Sigmoid colon (tissue), 3 donors: ENCODE measurements at regions not wholly inside any gene's neighbourhood (a gene's known extent, or its start where the extent isn't known, plus 50 kb on each side); places are given as distances from the start of the nearest gene placed in this dataset.

Source experiments
- POLR2A ChIP-seq, 2 donors: fragments of 450-650 bp; IDR thresholded peaks; one replicate each; pipeline ENCODE4 v1.6.1; 2016; ENCODE audit warnings: antibody characterized with exemption in 2 of 2, mild to moderate bottlenecking in 2 of 2, moderate library complexity in 2 of 2
- TF ChIP-seq, protein P1 (sequence below), 4 experiments: fragments of 450-650 bp in 3 of 4; fragments of 200-600 bp in 1 of 4; IDR thresholded peaks; one replicate each; pipeline ENCODE4 v1.5.1; 2016 to 2019; ENCODE audit warnings: antibody characterized with exemption in 4 of 4, mild to moderate bottlenecking in 3 of 4, moderate library complexity in 2 of 4

DNA sequence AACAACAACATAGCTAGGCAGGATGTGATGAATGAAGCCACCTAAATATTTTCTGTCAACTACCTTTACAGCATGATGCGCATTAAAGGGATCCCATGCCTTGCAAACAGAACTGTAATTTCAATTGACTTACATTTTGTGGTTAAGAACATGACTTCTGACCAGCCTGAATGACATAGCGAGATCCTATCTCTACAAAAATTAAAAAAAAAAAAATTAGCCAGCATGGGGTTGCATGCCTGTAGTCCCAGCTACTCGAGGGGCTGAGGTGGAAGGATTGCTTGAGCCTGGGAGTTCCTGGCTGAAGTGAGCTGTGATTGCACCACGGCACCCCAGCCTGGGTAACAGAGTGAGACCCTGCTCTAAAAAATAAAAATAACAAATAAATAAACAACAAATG is 680.6 kb downstream of the IQCM start:
- no peak for TF ChIP-seq POLR2A (IDR thresholded peaks at IDR 0.05)
- TF ChIP-seq, protein P1, sequence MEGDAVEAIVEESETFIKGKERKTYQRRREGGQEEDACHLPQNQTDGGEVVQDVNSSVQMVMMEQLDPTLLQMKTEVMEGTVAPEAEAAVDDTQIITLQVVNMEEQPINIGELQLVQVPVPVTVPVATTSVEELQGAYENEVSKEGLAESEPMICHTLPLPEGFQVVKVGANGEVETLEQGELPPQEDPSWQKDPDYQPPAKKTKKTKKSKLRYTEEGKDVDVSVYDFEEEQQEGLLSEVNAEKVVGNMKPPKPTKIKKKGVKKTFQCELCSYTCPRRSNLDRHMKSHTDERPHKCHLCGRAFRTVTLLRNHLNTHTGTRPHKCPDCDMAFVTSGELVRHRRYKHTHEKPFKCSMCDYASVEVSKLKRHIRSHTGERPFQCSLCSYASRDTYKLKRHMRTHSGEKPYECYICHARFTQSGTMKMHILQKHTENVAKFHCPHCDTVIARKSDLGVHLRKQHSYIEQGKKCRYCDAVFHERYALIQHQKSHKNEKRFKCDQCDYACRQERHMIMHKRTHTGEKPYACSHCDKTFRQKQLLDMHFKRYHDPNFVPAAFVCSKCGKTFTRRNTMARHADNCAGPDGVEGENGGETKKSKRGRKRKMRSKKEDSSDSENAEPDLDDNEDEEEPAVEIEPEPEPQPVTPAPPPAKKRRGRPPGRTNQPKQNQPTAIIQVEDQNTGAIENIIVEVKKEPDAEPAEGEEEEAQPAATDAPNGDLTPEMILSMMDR (IDR thresholded peaks at IDR 0.05) = no peak
